ENCODE measurements at regions not wholly inside any gene's neighbourhood (a gene's known extent, or its start where the extent isn't known, plus 50 kb on each side); places are given as distances from the start of the nearest gene placed in this dataset.

- no peak for TF ChIP-seq PHF21A (IDR thresholded peaks at IDR 0.05; ENCODE audit: borderline replicate concordance, low read depth)
- TF ChIP-seq USF2 (CRISPR knock-in tag; IDR thresholded peaks at IDR 0.05) = no peak
- no peak for TF ChIP-seq U2AF2 (optimal IDR thresholded peaks at IDR 0.05; ENCODE audit: low read depth, low read length)
- no peak for TF ChIP-seq ZBED1 (IDR thresholded peaks at IDR 0.05)
- no peak for TF ChIP-seq MTA2 (IDR thresholded peaks at IDR 0.05; ENCODE audit: low read depth)
- no peak for TF ChIP-seq RBM22 (IDR thresholded peaks at IDR 0.05; ENCODE audit: low read depth, low read length, poor library complexity, severe bottlenecking)
- TF ChIP-seq NKRF (IDR thresholded peaks at IDR 0.05; ENCODE audit: borderline replicate concordance) = no peak
- no peak for TF ChIP-seq FOXJ2 (tag; IDR thresholded peaks at IDR 0.05)
- TF ChIP-seq NCOA4 (IDR thresholded peaks at IDR 0.05; ENCODE audit: partially characterized antibody) = no peak
- no peak for TF ChIP-seq ZNF280A (IDR thresholded peaks at IDR 0.05; ENCODE audit: low read depth, partially characterized antibody)
- no peak for TF ChIP-seq ZNF445 (CRISPR knock-in tag; IDR thresholded peaks at IDR 0.05; ENCODE audit: low read depth)
- TF ChIP-seq PURB (CRISPR knock-in tag; IDR thresholded peaks at IDR 0.05; ENCODE audit: low read depth) = no peak
- no peak for TF ChIP-seq MEF2A (IDR thresholded peaks at IDR 0.05; ENCODE audit: control insufficient read depth, low read depth, low read length)
These were observed 627.3 kb upstream of the MGMT start (continued) for GRCh38 chr10:128839701-128840100.

Data from K562 (cell line).